Tibial nerve (tissue), 4 donors: ENCODE measurements at regions not wholly inside any gene's neighbourhood (a gene's known extent, or its start where the extent isn't known, plus 50 kb on each side); places are given as distances from the start of the nearest gene placed in this dataset.

ENCODE experiments used
- DNase-seq, 2 donors: peaks; one replicate each; pipeline ENCODE4 v3.0.0-alpha.2; 2019; ENCODE audit warnings: low spot score in 2 of 2
- H3K27ac ChIP-seq, 4 donors: fragments of 200-600 bp; sonication (generic) in 3 of 4; one replicate each; pipeline ENCODE4 v1.5.1; 2017 to 2019; ENCODE audit warnings: mild to moderate bottlenecking in 1 of 4
- H3K27me3 ChIP-seq, 2 donors: fragments of 200-600 bp; sonication (generic) in 1 of 2; one replicate each; pipeline versions ENCODE4 v1.5.1 to v1.6.0; 2017 to 2019
- H3K36me3 ChIP-seq, 3 donors: fragments of 200-600 bp; sonication (generic); one replicate each; pipeline ENCODE4 v1.5.1; 2018 to 2019
- H3K4me1 ChIP-seq, 4 donors: fragments of 200-600 bp; sonication (generic) in 3 of 4; one replicate each; pipeline ENCODE4 v1.5.1; 2017 to 2019
- H3K4me3 ChIP-seq, 4 donors: fragments of 200-600 bp; sonication (generic) in 3 of 4; one replicate each; pipeline ENCODE4 v1.5.1; 2017 to 2019; ENCODE audit warnings: mild to moderate bottlenecking in 1 of 4, moderate library complexity in 1 of 4
- H3K9me3 ChIP-seq, 4 donors: fragments of 200-600 bp; sonication (generic) in 3 of 4; one replicate each; pipeline ENCODE4 v1.5.1; 2017 to 2019
- CTCF ChIP-seq, 5 experiments: fragments of 200-600 bp in 3 of 5; fragments of 450-650 bp in 2 of 5; sonication (generic) in 3 of 5; IDR thresholded peaks; one replicate each; pipeline ENCODE4 v1.5.1; 2016 to 2019; ENCODE audit warnings: antibody characterized with exemption in 5 of 5, mild to moderate bottlenecking in 3 of 5, moderate library complexity in 2 of 5
- EP300 ChIP-seq, 2 donors: sonication (generic); formaldehyde crosslinking; IDR thresholded peaks; one replicate each; pipeline ENCODE4 v1.6.1; 2017; ENCODE audit warnings: antibody characterized with exemption in 2 of 2, mild to moderate bottlenecking in 1 of 2
- POLR2A ChIP-seq, 2 donors: fragments of 450-650 bp; IDR thresholded peaks; one replicate each; pipeline ENCODE4 v1.6.1; 2017; ENCODE audit warnings: antibody characterized with exemption in 2 of 2, mild to moderate bottlenecking in 2 of 2, moderate library complexity in 2 of 2
- WGBS, 2 donors: methylation state at CpG; one replicate each; pipeline ENCODE4 v1.1.5; 2018; 5-methylcytosine and 5-hydroxymethylcytosine counted together

GRCh38 chr2:139759000-139759505 lies 978.9 kb upstream of the NXPH2 start:
- Histone ChIP-seq H3K36me3 (no peaks in the 10 kb centered on the region), H3K4me1 (no peaks in the 10 kb centered on the region), H3K9me3 (peaks cover 0 to 18% (median 2%) of the 10 kb centered on the region in 4 donors), H3K27ac (no peak overlapping the region), H3K4me3 (no peak overlapping the region), H3K27me3 (no peaks in the 10 kb centered on the region)
- no peak for DNase-seq
- TF ChIP-seq POLR2A (IDR thresholded peaks at IDR 0.05) = no peak
- TF ChIP-seq CTCF (IDR thresholded peaks at IDR 0.05) = no peak
- no peak for TF ChIP-seq EP300 (IDR thresholded peaks at IDR 0.05)
- 80 to 95% methylated on average over 3 of the region's 3 CpGs for WGBS, 2 donors

DNA sequence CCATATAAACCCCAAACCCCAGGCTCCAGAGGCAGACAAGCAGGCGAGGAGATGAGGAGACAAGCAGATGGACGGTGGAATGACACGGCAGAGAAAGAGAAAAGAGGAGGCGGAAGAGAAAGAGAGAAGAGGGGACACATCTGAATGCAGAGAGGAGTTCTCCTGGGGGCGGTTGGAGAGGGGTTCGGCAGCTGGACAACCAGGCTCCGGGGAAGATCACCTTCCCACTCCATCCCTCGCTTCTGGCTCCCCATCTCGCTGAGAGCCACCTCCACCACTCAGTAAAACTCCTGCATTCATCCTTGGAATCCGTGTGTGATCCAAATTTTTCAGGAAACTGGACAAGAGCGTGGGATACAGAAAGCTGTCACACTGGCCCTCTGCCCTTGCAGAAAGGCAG lies 966.7 kb upstream of the NXPH2 start:
- TF ChIP-seq EP300 (IDR thresholded peaks at IDR 0.05) (no peak), CTCF (IDR thresholded peaks at IDR 0.05) (no peak), POLR2A (IDR thresholded peaks at IDR 0.05) (no peak)
- H3K27ac ChIP-seq = no peak overlapping the region
- no peak overlapping the region for H3K4me3 ChIP-seq
- no peaks in the 10 kb centered on the region for H3K4me1 ChIP-seq
- no peak for DNase-seq
- no peaks in the 10 kb centered on the region for H3K36me3 ChIP-seq
- H3K27me3 ChIP-seq = no peaks in the 10 kb centered on the region
- 87 to 91% methylated on average over 11 of the region's 11 CpGs for WGBS, 2 donors
- H3K9me3 ChIP-seq = peaks cover 0 to 13% (median 0%) of the 10 kb centered on the region in 4 donors

DNA sequence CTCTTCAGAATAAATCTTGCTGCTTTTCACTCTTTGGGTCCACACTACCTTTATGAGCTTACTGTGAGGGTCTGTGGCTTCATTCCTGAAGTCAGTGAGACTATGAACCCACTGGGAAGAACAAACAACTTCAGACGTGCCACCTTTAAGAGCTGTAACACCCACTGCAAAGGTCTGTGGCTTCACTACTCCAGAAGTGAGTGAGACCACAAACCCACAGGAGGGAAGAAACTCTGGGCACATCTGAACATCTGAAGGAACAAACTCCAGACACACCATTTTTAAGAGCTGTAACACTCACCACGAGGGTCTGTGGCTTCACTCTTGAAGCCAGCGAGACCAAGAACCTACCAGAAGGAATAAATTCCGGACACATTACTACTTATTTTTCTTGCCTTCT lies 964.1 kb upstream of the NXPH2 start:
- H3K27ac ChIP-seq = no peak overlapping the region
- no peaks in the 10 kb centered on the region for H3K9me3 ChIP-seq
- H3K36me3 ChIP-seq = no peaks in the 10 kb centered on the region
- no peak for TF ChIP-seq EP300 (IDR thresholded peaks at IDR 0.05)
- TF ChIP-seq POLR2A (IDR thresholded peaks at IDR 0.05) = no peak
- no peak for TF ChIP-seq CTCF (IDR thresholded peaks at IDR 0.05)
- 82 to 84% methylated on average over 4 of the region's 4 CpGs for WGBS, 2 donors
- H3K27me3 ChIP-seq = no peaks in the 10 kb centered on the region
- no peaks in the 10 kb centered on the region for H3K4me1 ChIP-seq
- no peak overlapping the region for H3K4me3 ChIP-seq
- DNase-seq = no peak

- H3K9me3 ChIP-seq = no peaks in the 10 kb centered on the region
- no peak overlapping the region for H3K4me3 ChIP-seq
- no peaks in the 10 kb centered on the region for H3K4me1 ChIP-seq
- 77 to 86% methylated on average over 8 of the region's 8 CpGs for WGBS, 2 donors
- no peak overlapping the region for H3K27ac ChIP-seq
- H3K27me3 ChIP-seq = no peaks in the 10 kb centered on the region
- no peak for DNase-seq
- H3K36me3 ChIP-seq = no peaks in the 10 kb centered on the region
- no peak for TF ChIP-seq CTCF (IDR thresholded peaks at IDR 0.05)
- no peak for TF ChIP-seq EP300 (IDR thresholded peaks at IDR 0.05)
- TF ChIP-seq POLR2A (IDR thresholded peaks at IDR 0.05) = no peak
Observed at GRCh38 chr2:139742216-139743172, 962.3 kb upstream of the NXPH2 start.

GRCh38 chr2:139737659-139738058 lies 957.5 kb upstream of the NXPH2 start:
- WGBS, 2 donors = 88 to 89% methylated on average over 2 of the region's 2 CpGs
- Histone ChIP-seq H3K4me3 (no peak overlapping the region), H3K4me1 (no peaks in the 10 kb centered on the region), H3K36me3 (no peaks in the 10 kb centered on the region), H3K27ac (no peak overlapping the region), H3K27me3 (no peaks in the 10 kb centered on the region), H3K9me3 (no peaks in the 10 kb centered on the region)
- TF ChIP-seq EP300 (IDR thresholded peaks at IDR 0.05) = no peak
- no peak for TF ChIP-seq CTCF (IDR thresholded peaks at IDR 0.05)
- no peak for TF ChIP-seq POLR2A (IDR thresholded peaks at IDR 0.05)
- no peak for DNase-seq
